DND-41 (cell line): ENCODE measurements at regions not wholly inside any gene's neighbourhood (a gene's known extent, or its start where the extent isn't known, plus 50 kb on each side); places are given as distances from the start of the nearest gene placed in this dataset.

ENCODE experiments used
- ATAC-seq: fragments of 200-7000 bp; cut with Tn5 transposase; 3 replicates; pipeline ENCODE4 v1.9.1; 2021; ENCODE audit warnings: low read depth; ENCODE audit not compliant: insufficient read depth
- DNase-seq: peaks from one replicate; pipeline ENCODE4 v3.0.0-alpha.2; 2020
- H2AFZ ChIP-seq: 2 replicates; pipeline ENCODE4 v1.6.0; 2012; ENCODE audit warnings: low read depth, low read length
- H3K27ac ChIP-seq: 2 replicates; pipeline ENCODE4 v1.5.1; 2012; ENCODE audit warnings: low read length, inconsistent platforms
- H3K27me3 ChIP-seq: fragments of 200-600 bp; sonication (generic); 2 replicates; pipeline ENCODE4 v1.6.0; 2012; ENCODE audit warnings: low read length, mild to moderate bottlenecking, inconsistent platforms; ENCODE audit not compliant: insufficient read depth, poor library complexity
- H3K36me3 ChIP-seq: 2 replicates; pipeline ENCODE4 v1.5.1; 2012; ENCODE audit warnings: low read length, inconsistent platforms; ENCODE audit not compliant: insufficient read depth
- H3K4me1 ChIP-seq: 2 replicates; pipeline ENCODE4 v1.5.1; 2012; ENCODE audit warnings: mild to moderate bottlenecking, low read length; ENCODE audit not compliant: insufficient read depth
- H3K4me2 ChIP-seq: 2 replicates; pipeline ENCODE4 v1.6.0; 2012; ENCODE audit warnings: mild to moderate bottlenecking, moderate library complexity, low read length, inconsistent platforms; ENCODE audit not compliant: insufficient read depth
- H3K4me3 ChIP-seq, 2 experiments: fragments of 200-600 bp in 1 of 2; shearing (Covaris generic) in 1 of 2; 2 replicates each; pipeline ENCODE4 v1.5.1; 2012 to 2016; ENCODE audit warnings: inconsistent platforms in 2 of 2, low read length in 2 of 2, mild to moderate bottlenecking in 2 of 2, low read depth in 1 of 2, moderate library complexity in 1 of 2
- H3K79me2 ChIP-seq: 2 replicates; pipeline ENCODE4 v1.6.0; 2012; ENCODE audit warnings: low read length, inconsistent platforms; ENCODE audit not compliant: insufficient read depth
- H3K9ac ChIP-seq: 2 replicates; pipeline ENCODE4 v1.6.0; 2012; ENCODE audit warnings: low read depth, mild to moderate bottlenecking, inconsistent platforms, low read length, moderate library complexity
- H3K9me3 ChIP-seq: 2 replicates; pipeline ENCODE4 v1.5.1; 2012; ENCODE audit warnings: low read length, moderate library complexity, mild to moderate bottlenecking, inconsistent platforms; ENCODE audit not compliant: insufficient read depth, severe bottlenecking
- H4K20me1 ChIP-seq: 2 replicates; pipeline ENCODE4 v1.6.0; 2012; ENCODE audit warnings: low read length; ENCODE audit not compliant: insufficient read depth
- CTCF ChIP-seq: IDR thresholded peaks from 2 replicates; pipeline ENCODE4 v1.5.1; 2012; ENCODE audit warnings: borderline replicate concordance, low read length, moderate library complexity, mild to moderate bottlenecking; ENCODE audit not compliant: poor library complexity, severe bottlenecking; ENCODE audit errors: extremely low read depth
- EZH2 ChIP-seq: IDR thresholded peaks from 3 replicates; pipeline ENCODE4 v1.6.1; 2012; ENCODE audit warnings: borderline replicate concordance, low read depth, mild to moderate bottlenecking, moderate library complexity, low read length, inconsistent platforms; ENCODE audit not compliant: severe bottlenecking

GRCh38 chr7:50196719-50197118 lies 103.7 kb upstream of the ZPBP start:
- Histone ChIP-seq H3K27me3 (no peaks in the 10 kb centered on the region), H3K4me1 (no peaks in the 10 kb centered on the region), H3K27ac (no peak overlapping the region), H3K36me3 (no peaks in the 10 kb centered on the region), H2AFZ (no peak overlapping the region), H3K9me3 (no peaks in the 10 kb centered on the region), H3K9ac (no peak overlapping the region), H3K4me3 (no peak overlapping the region), H4K20me1 (no peaks in the 10 kb centered on the region), H3K79me2 (no peaks in the 10 kb centered on the region), H3K4me2 (no peak overlapping the region)
- TF ChIP-seq CTCF, result no peak
- TF ChIP-seq EZH2, result no peak
- DNase-seq (no peak), ATAC-seq (peak; percentile 49; the same call in 1 of the 3 replicates)

GRCh38 chr7:50190776-50191175 lies 97.7 kb upstream of the ZPBP start:
- Histone ChIP-seq H3K9me3 (no peaks in the 10 kb centered on the region), H3K27me3 (peaks cover 3% of the 10 kb centered on the region), H4K20me1 (no peaks in the 10 kb centered on the region), H2AFZ (no peak overlapping the region; the same call in 1 of the 2 replicates), H3K79me2 (no peaks in the 10 kb centered on the region), H3K4me2 (no peak overlapping the region), H3K36me3 (no peaks in the 10 kb centered on the region), H3K9ac (no peak overlapping the region), H3K27ac (no peak overlapping the region), H3K4me1 (no peaks in the 10 kb centered on the region), H3K4me3 (no peak overlapping the region)
- TF ChIP-seq CTCF, result no peak
- no peak for TF ChIP-seq EZH2
- DNase-seq, result no peak
- ATAC-seq, result no peak

GRCh38 chr7:50189371-50189770 lies 96.3 kb upstream of the ZPBP start:
- DNase-seq, result no peak

More at GRCh38 chr7:50189371-50189770, 96.3 kb upstream of the ZPBP start:
- no peaks in the 10 kb centered on the region for H3K9me3 ChIP-seq
- H3K36me3 ChIP-seq, result no peaks in the 10 kb centered on the region
- no peak for TF ChIP-seq CTCF
- TF ChIP-seq EZH2, result no peak
- H3K4me2 ChIP-seq, result no peak overlapping the region
- H3K27ac ChIP-seq, result no peak overlapping the region
- H3K4me1 ChIP-seq, result no peaks in the 10 kb centered on the region
- H4K20me1 ChIP-seq, result no peaks in the 10 kb centered on the region
- H3K79me2 ChIP-seq, result no peaks in the 10 kb centered on the region
- H3K27me3 ChIP-seq, result peaks cover 3% of the 10 kb centered on the region
- ATAC-seq, result no peak
- H3K4me3 ChIP-seq, result no peak overlapping the region
- no peak overlapping the region for H3K9ac ChIP-seq
- H2AFZ ChIP-seq, result no peak overlapping the region
